ENCODE measurements at regions not wholly inside any gene's neighbourhood (a gene's known extent, or its start where the extent isn't known, plus 50 kb on each side); places are given as distances from the start of the nearest gene placed in this dataset.

GRCh38 chr1:53378061-53378460, 50.2 kb upstream of the LRP8 start:
- H3K27me3 ChIP-seq (ENCODE audit: insufficient read depth, low read depth): no peaks in the 10 kb centered on the region
- no peaks in the 10 kb centered on the region for H3K79me2 ChIP-seq (ENCODE audit: low read depth)
- no peak overlapping the region for H3K4me3 ChIP-seq
- no peak for DNase-seq
- TF ChIP-seq EZH2 (IDR thresholded peaks at IDR 0.05; ENCODE audit: low read depth) (no peak), CTCF (conservative IDR thresholded peaks at IDR 0.05) (no peak)
- ChIA-PET CTCF (no interaction called here), POLR2A (ENCODE audit: unreplicated experiment) (no interaction called here)
- H3K4me1 ChIP-seq (replicated peaks; ENCODE audit: insufficient read depth): peaks cover 17% of the 10 kb centered on the region
- no peak overlapping the region for H2AFZ ChIP-seq
- H3F3A ChIP-seq (ENCODE audit: insufficient read depth, low read depth): peaks cover 12% of the 10 kb centered on the region; the same call in 1 of the 2 replicates
- H4K20me1 ChIP-seq (ENCODE audit: insufficient read depth): no peaks in the 10 kb centered on the region
- H3K9me3 ChIP-seq (ENCODE audit: insufficient read depth, low read depth): no peaks in the 10 kb centered on the region
- no peak overlapping the region for H3K27ac ChIP-seq
- no TSS peak for BruUV-seq (replicated peaks)
- intact Hi-C loops (cut with micrococcal nuclease; ENCODE audit: unreplicated experiment): no loop called here
- no peaks in the 10 kb centered on the region for H3K36me3 ChIP-seq (ENCODE audit: low read depth)
- no peaks in the 10 kb centered on the region for H3K9me2 ChIP-seq (ENCODE audit: insufficient read depth)
- no peak overlapping the region for H3K4me2 ChIP-seq

GRCh38 chr1:53378932-53379661, 51.2 kb upstream of the LRP8 start:
- Histone ChIP-seq H3K9me2 (ENCODE audit: insufficient read depth) (no peaks in the 10 kb centered on the region), H3K9me3 (ENCODE audit: insufficient read depth, low read depth) (no peaks in the 10 kb centered on the region), H3F3A (ENCODE audit: insufficient read depth, low read depth) (peaks cover 12% of the 10 kb centered on the region; the same call in 1 of the 2 replicates), H3K4me2 (no peak overlapping the region), H3K27ac (no peak overlapping the region), H4K20me1 (ENCODE audit: insufficient read depth) (no peaks in the 10 kb centered on the region), H3K36me3 (ENCODE audit: low read depth) (no peaks in the 10 kb centered on the region), H2AFZ (no peak overlapping the region), H3K27me3 (ENCODE audit: insufficient read depth, low read depth) (no peaks in the 10 kb centered on the region), H3K79me2 (ENCODE audit: low read depth) (no peaks in the 10 kb centered on the region), H3K4me3 (no peak overlapping the region), H3K4me1 (replicated peaks; ENCODE audit: insufficient read depth) (peaks cover 17% of the 10 kb centered on the region)
- no TSS peak for BruUV-seq (replicated peaks)
- ChIA-PET POLR2A (ENCODE audit: unreplicated experiment) (no interaction called here), CTCF (no interaction called here)
- DNase-seq: no peak
- intact Hi-C loops (cut with micrococcal nuclease; ENCODE audit: unreplicated experiment): no loop called here
- TF ChIP-seq CTCF (conservative IDR thresholded peaks at IDR 0.05): no peak
- TF ChIP-seq EZH2 (IDR thresholded peaks at IDR 0.05; ENCODE audit: low read depth): no peak

- intact Hi-C loops (cut with micrococcal nuclease; ENCODE audit: unreplicated experiment): no loop called here
- no peak overlapping the region for H3K4me2 ChIP-seq
- ChIA-PET CTCF (no interaction called here), POLR2A (ENCODE audit: unreplicated experiment) (no interaction called here)
- H3F3A ChIP-seq (ENCODE audit: insufficient read depth, low read depth): peaks cover 12% of the 10 kb centered on the region; the same call in 1 of the 2 replicates
- H3K36me3 ChIP-seq (ENCODE audit: low read depth): no peaks in the 10 kb centered on the region
- no peak overlapping the region for H3K4me3 ChIP-seq
- TF ChIP-seq CTCF (conservative IDR thresholded peaks at IDR 0.05) (no peak), EZH2 (IDR thresholded peaks at IDR 0.05; ENCODE audit: low read depth) (no peak)
- BruUV-seq (replicated peaks): no TSS peak
- peaks cover 17% of the 10 kb centered on the region for H3K4me1 ChIP-seq (replicated peaks; ENCODE audit: insufficient read depth)
- no peak overlapping the region for H3K27ac ChIP-seq
- H2AFZ ChIP-seq: no peak overlapping the region
- H3K9me3 ChIP-seq (ENCODE audit: insufficient read depth, low read depth): no peaks in the 10 kb centered on the region
- H4K20me1 ChIP-seq (ENCODE audit: insufficient read depth): no peaks in the 10 kb centered on the region
- H3K79me2 ChIP-seq (ENCODE audit: low read depth): no peaks in the 10 kb centered on the region
- no peak for DNase-seq
- no peaks in the 10 kb centered on the region for H3K9me2 ChIP-seq (ENCODE audit: insufficient read depth)
- no peaks in the 10 kb centered on the region for H3K27me3 ChIP-seq (ENCODE audit: insufficient read depth, low read depth)
These were observed 51.8 kb upstream of the LRP8 start for GRCh38 chr1:53379662-53380002.
